GM23338 (cell line): ENCODE measurements at regions not wholly inside any gene's neighbourhood (a gene's known extent, or its start where the extent isn't known, plus 50 kb on each side); places are given as distances from the start of the nearest gene placed in this dataset.

Experiments used
- CREB1 ChIP-seq: fragments of 250-450 bp; sonication (Bioruptor Pico); IDR thresholded peaks from 2 replicates; pipeline ENCODE4 v1.5.0; 2020; ENCODE audit warnings: low read depth, mild to moderate bottlenecking, moderate library complexity
- EZH2 ChIP-seq: fragments of 200-600 bp; sonication (generic); IDR thresholded peaks from one replicate; pipeline ENCODE4 v1.8.0; 2017; ENCODE audit warnings: antibody characterized with exemption, mild to moderate bottlenecking, low read depth; ENCODE audit not compliant: unreplicated experiment
- EZH2phosphoT487 ChIP-seq: fragments of 200-600 bp; sonication (generic); IDR thresholded peaks from one replicate; pipeline ENCODE4 v1.8.1; 2018; ENCODE audit warnings: antibody characterized with exemption; ENCODE audit not compliant: unreplicated experiment
- JUNB ChIP-seq: IDR thresholded peaks from one replicate; pipeline ENCODE4 v1.6.1; 2016; ENCODE audit warnings: antibody characterized with exemption; ENCODE audit not compliant: unreplicated experiment
- NANOG ChIP-seq: IDR thresholded peaks from 2 replicates; pipeline ENCODE4 v1.6.1; 2016; ENCODE audit warnings: antibody characterized with exemption, borderline replicate concordance
- POLR2AphosphoS5 ChIP-seq: IDR thresholded peaks from 2 replicates; pipeline ENCODE4 v1.6.1; 2016; ENCODE audit warnings: antibody characterized with exemption, low read depth
- STAT1 ChIP-seq: IDR thresholded peaks from one replicate; pipeline ENCODE4 v1.6.1; 2016; ENCODE audit warnings: antibody characterized with exemption; ENCODE audit not compliant: unreplicated experiment
- ZNF114 ChIP-seq: fragments of 250-450 bp; sonication (Bioruptor Pico); IDR thresholded peaks from 2 replicates; pipeline ENCODE4 v1.5.0; 2020; ENCODE audit warnings: mild to moderate bottlenecking, moderate library complexity
- ZNF331 ChIP-seq: fragments of 250-450 bp; sonication (Bioruptor Pico); IDR thresholded peaks from 2 replicates; pipeline ENCODE4 v1.5.0; 2020; ENCODE audit warnings: low read depth, mild to moderate bottlenecking, moderate library complexity
- TF ChIP-seq, protein P1 (sequence below): fragments of 250-450 bp; sonication (Bioruptor Pico); IDR thresholded peaks from 2 replicates; pipeline ENCODE4 v1.5.0; 2020; ENCODE audit warnings: mild to moderate bottlenecking, moderate library complexity
- TF ChIP-seq, protein P2 (sequence below): IDR thresholded peaks from one replicate; pipeline ENCODE4 v1.6.1; 2018; ENCODE audit warnings: antibody characterized with exemption; ENCODE audit not compliant: unreplicated experiment

DNA sequence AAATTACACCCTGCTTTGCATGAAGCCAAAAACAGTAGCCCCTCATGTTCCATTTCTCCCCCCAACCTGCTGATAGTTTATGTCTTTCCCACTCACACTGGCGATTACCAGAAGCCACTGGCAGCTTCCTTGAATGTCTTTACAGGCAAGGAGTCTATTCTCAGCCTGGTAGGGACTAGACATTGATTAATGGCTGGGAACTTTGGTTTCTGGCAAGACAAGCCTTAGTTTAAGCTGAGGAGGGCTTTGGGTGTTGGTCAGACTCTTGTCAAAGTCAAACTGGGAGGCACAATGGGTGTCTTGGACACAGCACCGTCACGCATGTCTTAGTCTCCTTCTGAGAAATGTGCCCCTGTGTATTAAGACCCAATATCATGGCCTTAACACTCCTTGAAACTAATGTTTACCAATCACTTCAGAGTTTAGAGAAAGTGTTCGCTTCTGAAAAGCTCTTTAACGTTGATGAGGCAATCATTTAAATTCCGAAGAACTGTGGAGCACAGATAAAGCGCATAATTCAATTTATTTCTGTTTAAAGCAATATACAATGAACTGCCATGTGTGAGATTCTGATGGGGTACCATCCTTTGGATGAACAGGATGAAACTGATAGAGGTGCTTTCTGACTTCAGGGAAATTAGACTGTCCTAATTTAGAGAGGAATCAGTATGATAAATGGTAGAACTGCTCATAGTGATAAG lies 53.9 kb upstream of the CPEB4 start (continued):
- TF ChIP-seq, protein P1, sequence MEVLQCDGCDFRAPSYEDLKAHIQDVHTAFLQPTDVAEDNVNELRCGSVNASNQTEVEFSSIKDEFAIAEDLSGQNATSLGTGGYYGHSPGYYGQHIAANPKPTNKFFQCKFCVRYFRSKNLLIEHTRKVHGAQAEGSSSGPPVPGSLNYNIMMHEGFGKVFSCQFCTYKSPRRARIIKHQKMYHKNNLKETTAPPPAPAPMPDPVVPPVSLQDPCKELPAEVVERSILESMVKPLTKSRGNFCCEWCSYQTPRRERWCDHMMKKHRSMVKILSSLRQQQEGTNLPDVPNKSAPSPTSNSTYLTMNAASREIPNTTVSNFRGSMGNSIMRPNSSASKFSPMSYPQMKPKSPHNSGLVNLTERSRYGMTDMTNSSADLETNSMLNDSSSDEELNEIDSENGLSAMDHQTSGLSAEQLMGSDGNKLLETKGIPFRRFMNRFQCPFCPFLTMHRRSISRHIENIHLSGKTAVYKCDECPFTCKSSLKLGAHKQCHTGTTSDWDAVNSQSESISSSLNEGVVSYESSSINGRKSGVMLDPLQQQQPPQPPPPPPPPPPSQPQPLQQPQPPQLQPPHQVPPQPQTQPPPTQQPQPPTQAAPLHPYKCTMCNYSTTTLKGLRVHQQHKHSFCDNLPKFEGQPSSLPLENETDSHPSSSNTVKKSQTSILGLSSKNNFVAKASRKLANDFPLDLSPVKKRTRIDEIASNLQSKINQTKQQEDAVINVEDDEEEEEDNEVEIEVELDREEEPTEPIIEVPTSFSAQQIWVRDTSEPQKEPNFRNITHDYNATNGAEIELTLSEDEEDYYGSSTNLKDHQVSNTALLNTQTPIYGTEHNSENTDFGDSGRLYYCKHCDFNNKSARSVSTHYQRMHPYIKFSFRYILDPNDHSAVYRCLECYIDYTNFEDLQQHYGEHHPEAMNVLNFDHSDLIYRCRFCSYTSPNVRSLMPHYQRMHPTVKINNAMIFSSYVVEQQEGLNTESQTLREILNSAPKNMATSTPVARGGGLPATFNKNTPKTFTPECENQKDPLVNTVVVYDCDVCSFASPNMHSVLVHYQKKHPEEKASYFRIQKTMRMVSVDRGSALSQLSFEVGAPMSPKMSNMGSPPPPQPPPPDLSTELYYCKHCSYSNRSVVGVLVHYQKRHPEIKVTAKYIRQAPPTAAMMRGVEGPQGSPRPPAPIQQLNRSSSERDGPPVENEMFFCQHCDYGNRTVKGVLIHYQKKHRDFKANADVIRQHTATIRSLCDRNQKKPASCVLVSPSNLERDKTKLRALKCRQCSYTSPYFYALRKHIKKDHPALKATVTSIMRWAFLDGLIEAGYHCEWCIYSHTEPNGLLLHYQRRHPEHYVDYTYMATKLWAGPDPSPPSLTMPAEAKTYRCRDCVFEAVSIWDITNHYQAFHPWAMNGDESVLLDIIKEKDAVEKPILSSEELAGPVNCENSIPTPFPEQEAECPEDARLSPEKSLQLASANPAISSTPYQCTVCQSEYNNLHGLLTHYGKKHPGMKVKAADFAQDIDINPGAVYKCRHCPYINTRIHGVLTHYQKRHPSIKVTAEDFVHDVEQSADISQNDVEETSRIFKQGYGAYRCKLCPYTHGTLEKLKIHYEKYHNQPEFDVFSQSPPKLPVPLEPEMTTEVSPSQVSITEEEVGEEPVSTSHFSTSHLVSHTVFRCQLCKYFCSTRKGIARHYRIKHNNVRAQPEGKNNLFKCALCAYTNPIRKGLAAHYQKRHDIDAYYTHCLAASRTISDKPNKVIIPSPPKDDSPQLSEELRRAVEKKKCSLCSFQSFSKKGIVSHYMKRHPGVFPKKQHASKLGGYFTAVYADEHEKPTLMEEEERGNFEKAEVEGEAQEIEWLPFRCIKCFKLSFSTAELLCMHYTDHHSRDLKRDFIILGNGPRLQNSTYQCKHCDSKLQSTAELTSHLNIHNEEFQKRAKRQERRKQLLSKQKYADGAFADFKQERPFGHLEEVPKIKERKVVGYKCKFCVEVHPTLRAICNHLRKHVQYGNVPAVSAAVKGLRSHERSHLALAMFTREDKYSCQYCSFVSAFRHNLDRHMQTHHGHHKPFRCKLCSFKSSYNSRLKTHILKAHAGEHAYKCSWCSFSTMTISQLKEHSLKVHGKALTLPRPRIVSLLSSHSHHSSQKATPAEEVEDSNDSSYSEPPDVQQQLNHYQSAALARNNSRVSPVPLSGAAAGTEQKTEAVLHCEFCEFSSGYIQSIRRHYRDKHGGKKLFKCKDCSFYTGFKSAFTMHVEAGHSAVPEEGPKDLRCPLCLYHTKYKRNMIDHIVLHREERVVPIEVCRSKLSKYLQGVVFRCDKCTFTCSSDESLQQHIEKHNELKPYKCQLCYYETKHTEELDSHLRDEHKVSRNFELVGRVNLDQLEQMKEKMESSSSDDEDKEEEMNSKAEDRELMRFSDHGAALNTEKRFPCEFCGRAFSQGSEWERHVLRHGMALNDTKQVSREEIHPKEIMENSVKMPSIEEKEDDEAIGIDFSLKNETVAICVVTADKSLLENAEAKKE (CRISPR knock-in tag) = no peak
- TF ChIP-seq STAT1 (no peak), ZNF331 (CRISPR knock-in tag) (no peak), JUNB (no peak), ZNF114 (CRISPR knock-in tag) (no peak), EZH2phosphoT487 (no peak), CREB1 (CRISPR knock-in tag) (no peak), EZH2 (no peak), NANOG (no peak), POLR2AphosphoS5 (no peak)
- TF ChIP-seq, protein P2, sequence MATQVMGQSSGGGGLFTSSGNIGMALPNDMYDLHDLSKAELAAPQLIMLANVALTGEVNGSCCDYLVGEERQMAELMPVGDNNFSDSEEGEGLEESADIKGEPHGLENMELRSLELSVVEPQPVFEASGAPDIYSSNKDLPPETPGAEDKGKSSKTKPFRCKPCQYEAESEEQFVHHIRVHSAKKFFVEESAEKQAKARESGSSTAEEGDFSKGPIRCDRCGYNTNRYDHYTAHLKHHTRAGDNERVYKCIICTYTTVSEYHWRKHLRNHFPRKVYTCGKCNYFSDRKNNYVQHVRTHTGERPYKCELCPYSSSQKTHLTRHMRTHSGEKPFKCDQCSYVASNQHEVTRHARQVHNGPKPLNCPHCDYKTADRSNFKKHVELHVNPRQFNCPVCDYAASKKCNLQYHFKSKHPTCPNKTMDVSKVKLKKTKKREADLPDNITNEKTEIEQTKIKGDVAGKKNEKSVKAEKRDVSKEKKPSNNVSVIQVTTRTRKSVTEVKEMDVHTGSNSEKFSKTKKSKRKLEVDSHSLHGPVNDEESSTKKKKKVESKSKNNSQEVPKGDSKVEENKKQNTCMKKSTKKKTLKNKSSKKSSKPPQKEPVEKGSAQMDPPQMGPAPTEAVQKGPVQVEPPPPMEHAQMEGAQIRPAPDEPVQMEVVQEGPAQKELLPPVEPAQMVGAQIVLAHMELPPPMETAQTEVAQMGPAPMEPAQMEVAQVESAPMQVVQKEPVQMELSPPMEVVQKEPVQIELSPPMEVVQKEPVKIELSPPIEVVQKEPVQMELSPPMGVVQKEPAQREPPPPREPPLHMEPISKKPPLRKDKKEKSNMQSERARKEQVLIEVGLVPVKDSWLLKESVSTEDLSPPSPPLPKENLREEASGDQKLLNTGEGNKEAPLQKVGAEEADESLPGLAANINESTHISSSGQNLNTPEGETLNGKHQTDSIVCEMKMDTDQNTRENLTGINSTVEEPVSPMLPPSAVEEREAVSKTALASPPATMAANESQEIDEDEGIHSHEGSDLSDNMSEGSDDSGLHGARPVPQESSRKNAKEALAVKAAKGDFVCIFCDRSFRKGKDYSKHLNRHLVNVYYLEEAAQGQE = no peak
